ENCODE measurements at regions not wholly inside any gene's neighbourhood (a gene's known extent, or its start where the extent isn't known, plus 50 kb on each side); places are given as distances from the start of the nearest gene placed in this dataset.

DNA sequence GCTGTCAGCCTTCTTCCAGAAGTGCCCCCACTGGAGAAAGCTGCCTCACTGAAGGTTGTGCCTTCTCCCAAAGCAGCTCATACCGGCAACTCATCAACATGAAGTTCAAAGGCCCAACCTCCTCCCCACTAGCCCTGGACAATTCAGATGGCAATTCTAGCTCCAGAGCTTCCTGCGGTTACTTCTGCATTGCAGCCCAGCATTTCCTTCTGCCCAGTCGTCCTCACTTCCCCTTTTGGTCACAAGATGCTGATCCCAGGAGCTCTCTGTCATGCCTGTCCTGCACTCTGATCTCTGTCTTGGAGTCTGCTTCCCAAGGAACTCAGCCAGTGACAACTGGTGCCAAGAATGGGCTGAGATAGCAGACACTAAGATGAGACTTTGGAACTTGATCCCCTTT lies 178.2 kb upstream of the SOX9 start:
- TF ChIP-seq, protein P1, sequence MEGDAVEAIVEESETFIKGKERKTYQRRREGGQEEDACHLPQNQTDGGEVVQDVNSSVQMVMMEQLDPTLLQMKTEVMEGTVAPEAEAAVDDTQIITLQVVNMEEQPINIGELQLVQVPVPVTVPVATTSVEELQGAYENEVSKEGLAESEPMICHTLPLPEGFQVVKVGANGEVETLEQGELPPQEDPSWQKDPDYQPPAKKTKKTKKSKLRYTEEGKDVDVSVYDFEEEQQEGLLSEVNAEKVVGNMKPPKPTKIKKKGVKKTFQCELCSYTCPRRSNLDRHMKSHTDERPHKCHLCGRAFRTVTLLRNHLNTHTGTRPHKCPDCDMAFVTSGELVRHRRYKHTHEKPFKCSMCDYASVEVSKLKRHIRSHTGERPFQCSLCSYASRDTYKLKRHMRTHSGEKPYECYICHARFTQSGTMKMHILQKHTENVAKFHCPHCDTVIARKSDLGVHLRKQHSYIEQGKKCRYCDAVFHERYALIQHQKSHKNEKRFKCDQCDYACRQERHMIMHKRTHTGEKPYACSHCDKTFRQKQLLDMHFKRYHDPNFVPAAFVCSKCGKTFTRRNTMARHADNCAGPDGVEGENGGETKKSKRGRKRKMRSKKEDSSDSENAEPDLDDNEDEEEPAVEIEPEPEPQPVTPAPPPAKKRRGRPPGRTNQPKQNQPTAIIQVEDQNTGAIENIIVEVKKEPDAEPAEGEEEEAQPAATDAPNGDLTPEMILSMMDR (IDR thresholded peaks at IDR 0.05; ENCODE audit: borderline replicate concordance, extremely low read depth, insufficient read depth): no peak
- intact Hi-C loops (cut with DNase I): no loop called here
- Histone ChIP-seq H3K27ac (ENCODE audit: low read depth in 2 of 2, low read length in 2 of 2) (no peak overlapping the region), H3K4me1 (ENCODE audit: control insufficient read depth in 2 of 3, insufficient read depth in 2 of 3, low read depth in 1 of 3, low read length in 3 of 3) (no peaks in the 10 kb centered on the region), H3K27me3 (ENCODE audit: control insufficient read depth, insufficient read depth, low read length) (no peaks in the 10 kb centered on the region), H3K36me3 (ENCODE audit: control insufficient read depth in 2 of 3, insufficient read depth in 3 of 3, low read length in 3 of 3) (no peaks in the 10 kb centered on the region), H3K4me3 (ENCODE audit: low read length in 3 of 3) (no peak overlapping the region), H3K9ac (ENCODE audit: low read length in 3 of 3) (no peak overlapping the region), H3K9me3 (ENCODE audit: control insufficient read depth in 2 of 3, insufficient read depth in 1 of 3, low read length in 3 of 3) (no peaks in the 10 kb centered on the region)
- FAIRE-seq (no peak), DNase-seq (no peak)

DNA sequence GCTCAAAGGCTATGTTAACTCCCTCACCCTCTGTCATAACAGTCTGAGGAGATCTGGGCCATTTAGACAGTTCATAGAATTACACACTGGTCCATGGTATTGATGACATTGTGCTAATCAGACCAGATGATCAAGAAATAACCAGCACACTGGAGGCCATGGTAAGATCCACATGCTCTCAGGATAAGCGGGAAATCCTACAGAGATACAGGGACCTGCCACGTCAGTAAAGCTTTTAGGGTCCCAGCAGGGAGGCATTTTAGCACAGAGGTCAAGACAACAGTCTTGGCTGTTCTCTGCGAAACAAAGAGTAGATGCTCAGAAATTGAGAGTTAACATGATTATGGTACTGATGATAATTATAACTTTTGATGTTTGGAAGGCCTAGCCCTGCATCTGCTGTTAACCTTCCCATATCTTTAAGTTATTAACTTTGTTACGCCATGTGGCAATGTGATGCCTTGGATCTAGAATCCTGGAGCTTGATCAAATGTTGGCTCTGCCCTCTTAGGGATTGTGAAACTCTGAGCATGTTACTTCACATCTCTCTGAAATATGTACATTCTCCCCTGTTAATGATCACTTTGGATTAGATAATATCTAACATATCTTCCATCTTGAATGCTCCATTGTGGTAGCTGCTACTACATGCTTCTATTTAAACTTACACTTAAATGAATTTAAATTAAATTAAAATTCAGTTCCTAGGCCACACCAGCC lies 172.0 kb upstream of the SOX9 start:
- Histone ChIP-seq H3K36me3 (ENCODE audit: control insufficient read depth in 2 of 3, insufficient read depth in 3 of 3, low read length in 3 of 3) (no peaks in the 10 kb centered on the region), H3K4me1 (ENCODE audit: control insufficient read depth in 2 of 3, insufficient read depth in 2 of 3, low read depth in 1 of 3, low read length in 3 of 3) (no peaks in the 10 kb centered on the region), H3K27me3 (ENCODE audit: control insufficient read depth, insufficient read depth, low read length) (no peaks in the 10 kb centered on the region), H3K9me3 (ENCODE audit: control insufficient read depth in 2 of 3, insufficient read depth in 1 of 3, low read length in 3 of 3) (no peaks in the 10 kb centered on the region), H3K9ac (ENCODE audit: low read length in 3 of 3) (no peak overlapping the region), H3K27ac (ENCODE audit: low read depth in 2 of 2, low read length in 2 of 2) (no peak overlapping the region), H3K4me3 (ENCODE audit: low read length in 3 of 3) (no peak overlapping the region)
- intact Hi-C loops (cut with DNase I): no loop called here
- TF ChIP-seq, protein P1 (IDR thresholded peaks at IDR 0.05; ENCODE audit: borderline replicate concordance, extremely low read depth, insufficient read depth): no peak
- FAIRE-seq: no peak
- no peak for DNase-seq

DNA sequence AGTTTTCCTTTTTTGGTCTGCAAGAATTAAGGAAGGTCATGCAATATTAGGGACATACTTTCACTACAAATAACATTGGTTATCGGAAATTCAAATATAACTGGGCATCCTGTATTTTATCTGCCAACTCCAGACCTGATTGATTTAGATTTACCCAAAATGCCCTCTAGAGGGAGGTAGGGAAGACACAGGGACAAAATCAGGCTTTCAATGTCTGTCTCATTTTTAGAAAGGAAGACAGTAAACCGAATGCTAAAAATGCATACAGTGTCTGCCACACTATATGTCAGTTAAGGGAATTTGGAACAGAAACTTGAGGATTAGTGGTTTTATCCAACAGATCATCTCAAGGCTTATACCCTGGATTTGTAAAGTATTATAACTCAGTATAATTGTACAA lies 161.7 kb upstream of the SOX9 start:
- intact Hi-C loops (cut with DNase I): no loop called here
- FAIRE-seq: no peak

More for the DNA sequence above, 161.7 kb upstream of the SOX9 start:
- H3K4me1 ChIP-seq (ENCODE audit: control insufficient read depth in 2 of 3, insufficient read depth in 2 of 3, low read depth in 1 of 3, low read length in 3 of 3): no peaks in the 10 kb centered on the region
- no peaks in the 10 kb centered on the region for H3K36me3 ChIP-seq (ENCODE audit: control insufficient read depth in 2 of 3, insufficient read depth in 3 of 3, low read length in 3 of 3)
- TF ChIP-seq, protein P1 (IDR thresholded peaks at IDR 0.05; ENCODE audit: borderline replicate concordance, extremely low read depth, insufficient read depth): no peak
- no peak overlapping the region for H3K27ac ChIP-seq (ENCODE audit: low read depth in 2 of 2, low read length in 2 of 2)
- no peak overlapping the region for H3K9ac ChIP-seq (ENCODE audit: low read length in 3 of 3)
- H3K9me3 ChIP-seq (ENCODE audit: control insufficient read depth in 2 of 3, insufficient read depth in 1 of 3, low read length in 3 of 3): no peaks in the 10 kb centered on the region
- no peak for DNase-seq
- H3K27me3 ChIP-seq (ENCODE audit: control insufficient read depth, insufficient read depth, low read length): no peaks in the 10 kb centered on the region
- no peak overlapping the region for H3K4me3 ChIP-seq (ENCODE audit: low read length in 3 of 3)

All from kidney (tissue), 13 donors.